ENCODE measurements at regions not wholly inside any gene's neighbourhood (a gene's known extent, or its start where the extent isn't known, plus 50 kb on each side); places are given as distances from the start of the nearest gene placed in this dataset.
"Not testable (repeated sequence)": the region's sequence is repeated elsewhere in the genome, so short reads cannot be mapped to it uniquely, and the experiment has no call there.

GRCh38 chrX:82711457-82711856 is 796.6 kb upstream of the POU3F4 start:
- Histone ChIP-seq H3K79me2 (ENCODE audit: insufficient read depth, low read length) (no peaks in the 10 kb centered on the region), H3K27ac (ENCODE audit: low read depth, low read length) (no peak overlapping the region), H3K27me3 (ENCODE audit: insufficient read depth, low read length) (no peaks in the 10 kb centered on the region), H4K20me1 (ENCODE audit: insufficient read depth, low read length) (no peaks in the 10 kb centered on the region), H3K4me2 (ENCODE audit: insufficient read depth, low read length) (no peak overlapping the region), H3K9me3 (ENCODE audit: low read depth, low read length) (no peaks in the 10 kb centered on the region), H3K36me3 (ENCODE audit: insufficient read depth, low read length) (no peaks in the 10 kb centered on the region), H2AFZ (ENCODE audit: low read length) (no peak overlapping the region), H3K4me1 (ENCODE audit: insufficient read depth, low read length) (no peaks in the 10 kb centered on the region), H3K4me3 (ENCODE audit: insufficient read depth, low read length) (no peak overlapping the region)
- no peak for TF ChIP-seq CTCF (IDR thresholded peaks at IDR 0.05; ENCODE audit: extremely low read depth, low read depth, low read length)
- no peak for DNase-seq (ENCODE audit: insufficient read length, low spot score, missing footprints)

- Histone ChIP-seq H3K9me3 (ENCODE audit: low read depth, low read length) (no peaks in the 10 kb centered on the region), H3K36me3 (ENCODE audit: insufficient read depth, low read length) (no peaks in the 10 kb centered on the region), H3K4me2 (ENCODE audit: insufficient read depth, low read length) (no peak overlapping the region), H3K27me3 (ENCODE audit: insufficient read depth, low read length) (no peaks in the 10 kb centered on the region), H3K4me1 (ENCODE audit: insufficient read depth, low read length) (no peaks in the 10 kb centered on the region), H3K4me3 (ENCODE audit: insufficient read depth, low read length) (no peak overlapping the region), H3K27ac (ENCODE audit: low read depth, low read length) (no peak overlapping the region), H4K20me1 (ENCODE audit: insufficient read depth, low read length) (no peaks in the 10 kb centered on the region), H3K79me2 (ENCODE audit: insufficient read depth, low read length) (no peaks in the 10 kb centered on the region), H2AFZ (ENCODE audit: low read length) (no peak overlapping the region)
- TF ChIP-seq CTCF (IDR thresholded peaks at IDR 0.05; ENCODE audit: extremely low read depth, low read depth, low read length): no peak
- no peak for DNase-seq (ENCODE audit: insufficient read length, low spot score, missing footprints)
These were observed 786.2 kb upstream of the POU3F4 start for GRCh38 chrX:82721891-82722290.

GRCh38 chrX:82723806-82724205 is 784.3 kb upstream of the POU3F4 start:
- Histone ChIP-seq H3K27ac (ENCODE audit: low read depth, low read length) (no peak overlapping the region), H3K79me2 (ENCODE audit: insufficient read depth, low read length) (no peaks in the 10 kb centered on the region)
- TF ChIP-seq CTCF (IDR thresholded peaks at IDR 0.05; ENCODE audit: extremely low read depth, low read depth, low read length): no peak

GRCh38 chrX:82727436-82727835 is 780.7 kb upstream of the POU3F4 start:
- not testable (repeated sequence) for H3K4me1 ChIP-seq (ENCODE audit: insufficient read depth, low read length); DNase-seq (ENCODE audit: insufficient read length, low spot score, missing footprints); H3K4me2 ChIP-seq (ENCODE audit: insufficient read depth, low read length); H3K36me3 ChIP-seq (ENCODE audit: insufficient read depth, low read length); H3K9me3 ChIP-seq (ENCODE audit: low read depth, low read length); H3K27me3 ChIP-seq (ENCODE audit: insufficient read depth, low read length); H3K79me2 ChIP-seq (ENCODE audit: insufficient read depth, low read length); H2AFZ ChIP-seq (ENCODE audit: low read length); H4K20me1 ChIP-seq (ENCODE audit: insufficient read depth, low read length); H3K4me3 ChIP-seq (ENCODE audit: insufficient read depth, low read length); H3K27ac ChIP-seq (ENCODE audit: low read depth, low read length)

More at GRCh38 chrX:82723806-82724205, 784.3 kb upstream of the POU3F4 start:
- Histone ChIP-seq H3K36me3 (ENCODE audit: insufficient read depth, low read length) (no peaks in the 10 kb centered on the region), H3K9me3 (ENCODE audit: low read depth, low read length) (no peaks in the 10 kb centered on the region), H2AFZ (ENCODE audit: low read length) (no peak overlapping the region), H3K4me1 (ENCODE audit: insufficient read depth, low read length) (no peaks in the 10 kb centered on the region), H4K20me1 (ENCODE audit: insufficient read depth, low read length) (no peaks in the 10 kb centered on the region), H3K4me3 (ENCODE audit: insufficient read depth, low read length) (no peak overlapping the region), H3K4me2 (ENCODE audit: insufficient read depth, low read length) (no peak overlapping the region), H3K27me3 (ENCODE audit: insufficient read depth, low read length) (no peaks in the 10 kb centered on the region)
- DNase-seq (ENCODE audit: insufficient read length, low spot score, missing footprints): no peak
